HepG2 (cell line): ENCODE measurements at regions not wholly inside any gene's neighbourhood (a gene's known extent, or its start where the extent isn't known, plus 50 kb on each side); places are given as distances from the start of the nearest gene placed in this dataset.

Source experiments
- ATAC-seq: fragments of 200-7000 bp; cut with Tn5 transposase; 3 replicates; pipeline ENCODE4 v1.9.1; 2020; ENCODE audit warnings: mild to moderate bottlenecking, moderate library complexity
- BruUV-seq: library from RNA; stranded (reverse); fragments of 400-500 nt; replicated peaks from 2 replicates; lab custom pipeline; 2021; lab: Mats Ljungman, UMichigan
- CTCF ChIA-PET: fragments of 300-600 bp; formaldehyde crosslinking; extraction: SDS; loops from one replicate; lab custom pipeline; 2021; ENCODE audit warnings: low total read pairs, inconsistent platforms, low intra/inter-chr PET ratio; lab: Yijun Ruan, JAX
- POLR2A ChIA-PET: fragments of 350-600 bp; sonication (Branson Sonifier 250); formaldehyde crosslinking; loops from one replicate; lab custom pipeline; 2020; ENCODE audit warnings: antibody characterized with exemption, inconsistent platforms; lab: Yijun Ruan, JAX
- DNase-seq: peaks from one replicate; pipeline ENCODE4 v3.0.0-alpha.2; 2015; ENCODE audit warnings: low spot score
- FAIRE-seq: peaks from 3 replicates; lab custom pipeline; 2011; peaks lifted over from hg19 to GRCh38; lab: Jason Lieb, UNC
- H2AFZ ChIP-seq: one replicate; pipeline ENCODE4 v1.6.1; 2011; ENCODE audit warnings: low read length, inconsistent platforms
- H3K27ac ChIP-seq: fragments of 300-600 bp; 3 replicates; pipeline ENCODE4 v1.8.0; 2011; ENCODE audit warnings: mixed run types, mild to moderate bottlenecking, mixed read lengths, low read length, inconsistent platforms; ENCODE audit not compliant: insufficient read depth; ENCODE audit errors: extremely low read length
- H3K27me3 ChIP-seq, 2 experiments: fragments of 200-600 bp in 1 of 2; 2 replicates in 1 of 2; 3 replicates in 1 of 2; pipeline versions ENCODE4 v1.6.0 to v1.8.0; 2011; ENCODE audit warnings: low read length in 2 of 2, mild to moderate bottlenecking in 2 of 2, moderate library complexity in 2 of 2, inconsistent platforms in 1 of 2; ENCODE audit not compliant: insufficient read depth in 2 of 2, control insufficient read depth in 1 of 2
- H3K36me3 ChIP-seq, 2 experiments: fragments of 200-600 bp in 1 of 2; replicated peaks in 1 of 2; 2 replicates in 1 of 2; 3 replicates in 1 of 2; pipeline versions ENCODE4 v1.5.1 to v1.8.0; 2011; ENCODE audit warnings: low read length in 2 of 2, inconsistent platforms in 1 of 2; ENCODE audit not compliant: insufficient read depth in 2 of 2, control insufficient read depth in 1 of 2
- H3K4me1 ChIP-seq: 2 replicates; pipeline ENCODE4 v1.5.1; 2012; ENCODE audit warnings: low read length, inconsistent platforms; ENCODE audit not compliant: insufficient read depth
- H3K4me2 ChIP-seq: 2 replicates; pipeline ENCODE4 v1.6.0; 2011; ENCODE audit warnings: low read depth, low read length, inconsistent platforms
- H3K4me3 ChIP-seq, 3 experiments: fragments of 200-600 bp in 1 of 3; sonication (generic), shearing (Covaris generic) in 1 of 3; replicated peaks in 1 of 3; 2 replicates each; pipeline ENCODE4 v1.5.1; 2011 to 2016; ENCODE audit warnings: low read length in 3 of 3, inconsistent platforms in 2 of 3, low read depth in 2 of 3, mild to moderate bottlenecking in 2 of 3, control low read depth in 1 of 3, mixed read lengths in 1 of 3; ENCODE audit not compliant: insufficient read depth in 1 of 3
- H3K79me2 ChIP-seq: one replicate; pipeline ENCODE4 v1.6.1; 2011; ENCODE audit warnings: low read length, inconsistent platforms; ENCODE audit not compliant: insufficient read depth
- H3K9ac ChIP-seq: 2 replicates; pipeline ENCODE4 v1.6.0; 2011; ENCODE audit warnings: mild to moderate bottlenecking, low read depth, low read length, inconsistent platforms; ENCODE audit not compliant: insufficient read depth
- H3K9me3 ChIP-seq: 2 replicates; pipeline ENCODE4 v1.5.1; 2012; ENCODE audit warnings: mild to moderate bottlenecking, low read length
- H4K20me1 ChIP-seq: 2 replicates; pipeline ENCODE4 v1.6.0; 2011; ENCODE audit warnings: inconsistent platforms, mild to moderate bottlenecking, low read length, moderate library complexity; ENCODE audit not compliant: insufficient read depth
- FOXP1 ChIP-seq, 2 experiments: fragments of 450-650 bp in 1 of 2; IDR thresholded peaks; 2 replicates each; pipeline ENCODE4 v1.6.1; 2017 to 2018; ENCODE audit warnings: antibody characterized with exemption in 1 of 2
- GFI1 ChIP-seq: sonication (generic); formaldehyde crosslinking; IDR thresholded peaks from 2 replicates; pipeline ENCODE4 v1.5.0; 2020; ENCODE audit warnings: missing genetic modification reagents, mild to moderate bottlenecking, borderline replicate concordance
- HNRNPLL ChIP-seq: fragments of 200-400 bp; formaldehyde crosslinking; IDR thresholded peaks from 2 replicates; pipeline ENCODE4 v1.6.1; 2017; ENCODE audit warnings: mild to moderate bottlenecking, low read depth, low read length; ENCODE audit not compliant: poor library complexity, severe bottlenecking
- JDP2 ChIP-seq: sonication (generic); formaldehyde crosslinking; IDR thresholded peaks from 2 replicates; pipeline ENCODE4 v1.8.1; 2022; ENCODE audit warnings: missing genetic modification reagents, borderline replicate concordance
- POLR2A ChIP-seq, 2 experiments: IDR thresholded peaks; 2 replicates each; pipeline ENCODE4 v1.6.1; 2011; ENCODE audit warnings: low read depth in 2 of 2, low read length in 2 of 2, mild to moderate bottlenecking in 1 of 2, moderate library complexity in 1 of 2; ENCODE audit not compliant: insufficient read depth in 1 of 2
- REXO4 ChIP-seq: sonication (generic); formaldehyde crosslinking; IDR thresholded peaks from 2 replicates; pipeline ENCODE4 v1.8.0; 2022; ENCODE audit warnings: missing genetic modification reagents, mild to moderate bottlenecking, borderline replicate concordance
- SALL2 ChIP-seq: sonication (generic); formaldehyde crosslinking; IDR thresholded peaks from 2 replicates; pipeline ENCODE4 v1.8.1; 2023; ENCODE audit warnings: mild to moderate bottlenecking, missing genetic modification reagents, inconsistent platforms
- SIX4 ChIP-seq: sonication (generic); formaldehyde crosslinking; IDR thresholded peaks from 2 replicates; pipeline ENCODE4 v1.4.0; 2020; ENCODE audit warnings: missing genetic modification reagents
- SMARCC2 ChIP-seq: fragments of 450-650 bp; IDR thresholded peaks from 2 replicates; pipeline ENCODE4 v1.6.1; 2017; ENCODE audit warnings: antibody characterized with exemption, mild to moderate bottlenecking
- ZKSCAN1 ChIP-seq: fragments of 150-350 bp; IDR thresholded peaks from 2 replicates; pipeline ENCODE4 v1.6.1; 2014; ENCODE audit warnings: low read length
- ZNF225 ChIP-seq: sonication (generic); formaldehyde crosslinking; IDR thresholded peaks from 2 replicates; pipeline ENCODE4 v1.4.0; 2020; ENCODE audit warnings: mild to moderate bottlenecking, missing genetic modification reagents
- ZNF564 ChIP-seq: sonication (generic); formaldehyde crosslinking; IDR thresholded peaks from 2 replicates; pipeline ENCODE4 v1.8.1; 2023; ENCODE audit warnings: mild to moderate bottlenecking, missing genetic modification reagents
- ZNF614 ChIP-seq: IDR thresholded peaks from 2 replicates; pipeline ENCODE4 v1.6.1; 2018; ENCODE audit warnings: missing biosample characterization, missing genetic modification reagents, inconsistent platforms, borderline replicate concordance
- ZNF678 ChIP-seq: sonication (generic); formaldehyde crosslinking; IDR thresholded peaks from 2 replicates; pipeline ENCODE4 v1.4.0; 2020; ENCODE audit warnings: mild to moderate bottlenecking, missing genetic modification reagents
- ZSCAN31 ChIP-seq: sonication (generic); formaldehyde crosslinking; IDR thresholded peaks from 2 replicates; pipeline ENCODE4 v1.5.0; 2020; ENCODE audit warnings: low read depth, mild to moderate bottlenecking, missing genetic modification reagents
- WGBS: methylation state at CpG from one replicate; pipeline ENCODE4 v1.1.6; 2017; ENCODE audit warnings: low lambda C conversion rate; 5-methylcytosine and 5-hydroxymethylcytosine counted together
- in situ Hi-C: cut with HindIII; loops from 2 replicates; pipeline ENCODE4 v1.10.0; 2017; ENCODE audit warnings: low pct_unique_long_range_greater_than_20kb; ENCODE audit not compliant: extremely low pct_ligation_motif_present
- intact Hi-C: fragments of 100-400 bp; cut with micrococcal nuclease; formaldehyde crosslinking; loops from one replicate; pipeline ENCODE4 v1.10.0; 2022; ENCODE audit not compliant: unreplicated experiment
- TF ChIP-seq, protein P1 (sequence below): sonication (generic); formaldehyde crosslinking; IDR thresholded peaks from 2 replicates; pipeline ENCODE4 v1.9.0; 2021; ENCODE audit warnings: missing genetic modification reagents, mild to moderate bottlenecking, borderline replicate concordance
- TF ChIP-seq, protein P2 (sequence below): sonication (generic); formaldehyde crosslinking; IDR thresholded peaks from 2 replicates; pipeline ENCODE4 v1.5.0; 2020; ENCODE audit warnings: missing genetic modification reagents

DNA sequence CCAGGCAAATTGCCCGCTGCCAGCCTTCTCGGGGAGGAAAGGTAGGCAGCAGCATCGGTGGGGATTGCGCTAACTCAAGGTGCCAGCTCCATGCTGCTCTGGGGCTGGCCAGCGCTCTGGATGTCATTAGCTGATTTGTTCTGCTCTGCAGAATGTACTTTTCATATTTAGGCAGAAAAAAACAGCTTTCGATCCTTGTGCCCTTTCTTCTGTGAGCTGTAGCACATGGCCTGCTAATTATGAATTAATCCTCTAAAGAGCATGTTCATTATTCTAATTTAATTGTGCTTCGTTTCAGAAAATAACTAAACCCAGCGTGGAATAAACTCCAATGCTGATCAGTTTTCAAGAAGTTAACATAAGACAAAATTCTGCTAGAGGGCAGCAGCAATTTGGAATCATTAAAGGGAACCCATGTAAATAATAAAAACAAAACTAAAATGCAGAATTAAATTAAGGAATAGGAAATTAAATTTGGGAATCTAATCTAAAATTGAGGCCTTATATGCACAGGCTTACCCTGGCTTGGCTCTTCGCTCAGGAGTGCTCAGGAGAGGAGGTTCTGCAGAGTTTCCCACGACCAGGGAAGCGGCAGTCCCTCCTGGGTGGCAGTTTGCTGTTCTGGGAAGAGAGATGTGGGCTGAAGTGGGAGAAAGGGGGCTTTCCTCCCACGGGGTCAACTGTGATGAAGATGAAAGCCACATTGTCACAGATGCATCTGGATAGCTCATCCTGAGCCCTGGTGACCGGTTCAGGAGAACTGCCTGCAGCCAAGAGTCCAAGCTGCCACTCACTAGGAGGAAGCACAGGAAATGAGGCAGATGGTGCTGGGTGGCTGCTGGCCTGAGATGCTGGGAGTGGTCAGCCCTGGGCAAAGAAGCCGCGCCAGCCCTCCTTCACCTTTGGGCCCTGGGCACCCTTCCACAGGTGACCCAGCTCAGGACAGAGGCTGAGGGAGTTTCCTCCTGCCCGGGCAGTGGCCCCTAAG, 93.2 kb upstream of the PKDCC start:
- no peaks in the 10 kb centered on the region for H3K36me3 ChIP-seq
- FAIRE-seq (no peak), ATAC-seq (peak; percentile 51; the same call in 2 of the 3 replicates)
- H3K9me3 ChIP-seq = no peaks in the 10 kb centered on the region
- ChIA-PET POLR2A (no interaction called here), CTCF (no interaction called here)
- H3K27me3 ChIP-seq = peaks cover 4 to 27% of the 10 kb centered on the region in 2 experiments
- no peaks in the 10 kb centered on the region for H3K4me1 ChIP-seq
- no peak overlapping the region for H2AFZ ChIP-seq
- no TSS peak for BruUV-seq
- no peaks in the 10 kb centered on the region for H3K79me2 ChIP-seq
- intact Hi-C loops = no loop called here
- no peak overlapping the region for H3K4me3 ChIP-seq
- H3K27ac ChIP-seq = no peak overlapping the region
- TF ChIP-seq ZSCAN31 (CRISPR knock-in tag) (no peak), REXO4 (CRISPR knock-in tag) (no peak), GFI1 (no peak), JDP2 (CRISPR knock-in tag) (no peak), SALL2 (CRISPR knock-in tag) (no peak), FOXP1 (IDR thresholded peaks at IDR 0.05) (no peak), FOXP1 (CRISPR knock-in tag; IDR thresholded peaks at IDR 0.05) (no peak), ZNF614 (no peak), SIX4 (CRISPR knock-in tag) (no peak), ZKSCAN1 (no peak), SMARCC2 (no peak), ZNF225 (CRISPR knock-in tag) (no peak), POLR2A (IDR thresholded peaks at IDR 0.05; ENCODE audit: insufficient read depth in 1 of 2, low read depth in 2 of 2, low read length in 2 of 2) (no peak), ZNF678 (CRISPR knock-in tag) (no peak), HNRNPLL (no peak), ZNF564 (CRISPR knock-in tag) (no peak)
- TF ChIP-seq, protein P1, sequence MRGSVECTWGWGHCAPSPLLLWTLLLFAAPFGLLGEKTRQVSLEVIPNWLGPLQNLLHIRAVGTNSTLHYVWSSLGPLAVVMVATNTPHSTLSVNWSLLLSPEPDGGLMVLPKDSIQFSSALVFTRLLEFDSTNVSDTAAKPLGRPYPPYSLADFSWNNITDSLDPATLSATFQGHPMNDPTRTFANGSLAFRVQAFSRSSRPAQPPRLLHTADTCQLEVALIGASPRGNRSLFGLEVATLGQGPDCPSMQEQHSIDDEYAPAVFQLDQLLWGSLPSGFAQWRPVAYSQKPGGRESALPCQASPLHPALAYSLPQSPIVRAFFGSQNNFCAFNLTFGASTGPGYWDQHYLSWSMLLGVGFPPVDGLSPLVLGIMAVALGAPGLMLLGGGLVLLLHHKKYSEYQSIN (CRISPR knock-in tag) = no peak
- TF ChIP-seq, protein P2, sequence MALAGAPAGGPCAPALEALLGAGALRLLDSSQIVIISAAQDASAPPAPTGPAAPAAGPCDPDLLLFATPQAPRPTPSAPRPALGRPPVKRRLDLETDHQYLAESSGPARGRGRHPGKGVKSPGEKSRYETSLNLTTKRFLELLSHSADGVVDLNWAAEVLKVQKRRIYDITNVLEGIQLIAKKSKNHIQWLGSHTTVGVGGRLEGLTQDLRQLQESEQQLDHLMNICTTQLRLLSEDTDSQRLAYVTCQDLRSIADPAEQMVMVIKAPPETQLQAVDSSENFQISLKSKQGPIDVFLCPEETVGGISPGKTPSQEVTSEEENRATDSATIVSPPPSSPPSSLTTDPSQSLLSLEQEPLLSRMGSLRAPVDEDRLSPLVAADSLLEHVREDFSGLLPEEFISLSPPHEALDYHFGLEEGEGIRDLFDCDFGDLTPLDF (CRISPR knock-in tag) = no peak
- TF ChIP-seq, all 625 proteins: peak for 0
- no peaks in the 10 kb centered on the region for H4K20me1 ChIP-seq
- H3K9ac ChIP-seq = no peak overlapping the region
- in situ Hi-C loops = no loop called here
- no peak overlapping the region for H3K4me2 ChIP-seq
- 33% methylated on average over 16 of the region's 16 CpGs for WGBS
- DNase-seq = no peak
